ENCODE measurements at regions not wholly inside any gene's neighbourhood (a gene's known extent, or its start where the extent isn't known, plus 50 kb on each side); places are given as distances from the start of the nearest gene placed in this dataset.

GRCh38 chr1:55318116-55318817 is 103.1 kb upstream of the USP24 start:
- TF ChIP-seq ELK1 (IDR thresholded peaks at IDR 0.05; ENCODE audit: low read depth, low read length): no peak
- no peak for TF ChIP-seq RNF2 (IDR thresholded peaks at IDR 0.05; ENCODE audit: borderline replicate concordance, low read depth)
- TF ChIP-seq CTCF (IDR thresholded peaks at IDR 0.05): no peak
- TF ChIP-seq, protein P1, sequence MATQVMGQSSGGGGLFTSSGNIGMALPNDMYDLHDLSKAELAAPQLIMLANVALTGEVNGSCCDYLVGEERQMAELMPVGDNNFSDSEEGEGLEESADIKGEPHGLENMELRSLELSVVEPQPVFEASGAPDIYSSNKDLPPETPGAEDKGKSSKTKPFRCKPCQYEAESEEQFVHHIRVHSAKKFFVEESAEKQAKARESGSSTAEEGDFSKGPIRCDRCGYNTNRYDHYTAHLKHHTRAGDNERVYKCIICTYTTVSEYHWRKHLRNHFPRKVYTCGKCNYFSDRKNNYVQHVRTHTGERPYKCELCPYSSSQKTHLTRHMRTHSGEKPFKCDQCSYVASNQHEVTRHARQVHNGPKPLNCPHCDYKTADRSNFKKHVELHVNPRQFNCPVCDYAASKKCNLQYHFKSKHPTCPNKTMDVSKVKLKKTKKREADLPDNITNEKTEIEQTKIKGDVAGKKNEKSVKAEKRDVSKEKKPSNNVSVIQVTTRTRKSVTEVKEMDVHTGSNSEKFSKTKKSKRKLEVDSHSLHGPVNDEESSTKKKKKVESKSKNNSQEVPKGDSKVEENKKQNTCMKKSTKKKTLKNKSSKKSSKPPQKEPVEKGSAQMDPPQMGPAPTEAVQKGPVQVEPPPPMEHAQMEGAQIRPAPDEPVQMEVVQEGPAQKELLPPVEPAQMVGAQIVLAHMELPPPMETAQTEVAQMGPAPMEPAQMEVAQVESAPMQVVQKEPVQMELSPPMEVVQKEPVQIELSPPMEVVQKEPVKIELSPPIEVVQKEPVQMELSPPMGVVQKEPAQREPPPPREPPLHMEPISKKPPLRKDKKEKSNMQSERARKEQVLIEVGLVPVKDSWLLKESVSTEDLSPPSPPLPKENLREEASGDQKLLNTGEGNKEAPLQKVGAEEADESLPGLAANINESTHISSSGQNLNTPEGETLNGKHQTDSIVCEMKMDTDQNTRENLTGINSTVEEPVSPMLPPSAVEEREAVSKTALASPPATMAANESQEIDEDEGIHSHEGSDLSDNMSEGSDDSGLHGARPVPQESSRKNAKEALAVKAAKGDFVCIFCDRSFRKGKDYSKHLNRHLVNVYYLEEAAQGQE (IDR thresholded peaks at IDR 0.05): no peak
- TF ChIP-seq POLR2A (IDR thresholded peaks at IDR 0.05; ENCODE audit: low read length): no peak
- TF ChIP-seq, protein P2, sequence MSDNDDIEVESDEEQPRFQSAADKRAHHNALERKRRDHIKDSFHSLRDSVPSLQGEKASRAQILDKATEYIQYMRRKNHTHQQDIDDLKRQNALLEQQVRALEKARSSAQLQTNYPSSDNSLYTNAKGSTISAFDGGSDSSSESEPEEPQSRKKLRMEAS (IDR thresholded peaks at IDR 0.05): no peak
- no peak for TF ChIP-seq SMC3 (IDR thresholded peaks at IDR 0.05)
- TF ChIP-seq ZFP36 (IDR thresholded peaks at IDR 0.05; ENCODE audit: borderline replicate concordance, partially characterized antibody): no peak
- TF ChIP-seq, protein P3, sequence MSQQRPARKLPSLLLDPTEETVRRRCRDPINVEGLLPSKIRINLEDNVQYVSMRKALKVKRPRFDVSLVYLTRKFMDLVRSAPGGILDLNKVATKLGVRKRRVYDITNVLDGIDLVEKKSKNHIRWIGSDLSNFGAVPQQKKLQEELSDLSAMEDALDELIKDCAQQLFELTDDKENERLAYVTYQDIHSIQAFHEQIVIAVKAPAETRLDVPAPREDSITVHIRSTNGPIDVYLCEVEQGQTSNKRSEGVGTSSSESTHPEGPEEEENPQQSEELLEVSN (IDR thresholded peaks at IDR 0.05; ENCODE audit: borderline replicate concordance, low read depth): no peak
- no peak for TF ChIP-seq CHD4 (IDR thresholded peaks at IDR 0.05; ENCODE audit: borderline replicate concordance)
- TF ChIP-seq CHD2 (IDR thresholded peaks at IDR 0.05; ENCODE audit: low read length, partially characterized antibody): no peak
